Activated T-cell treated with anti-CD3 and anti-CD28 coated beads, Interleukin-2, amount 50 U/mL, for 1 hour (primary cell): ENCODE measurements at regions not wholly inside any gene's neighbourhood (a gene's known extent, or its start where the extent isn't known, plus 50 kb on each side); places are given as distances from the start of the nearest gene placed in this dataset.

Experiments used
- DNase-seq: peaks from one replicate; pipeline ENCODE4 v3.0.0-alpha.2; 2020

- no peak for DNase-seq
Measured at GRCh38 chr4:177117256-177117655, 192.4 kb upstream of the NEIL3 start.

DNA sequence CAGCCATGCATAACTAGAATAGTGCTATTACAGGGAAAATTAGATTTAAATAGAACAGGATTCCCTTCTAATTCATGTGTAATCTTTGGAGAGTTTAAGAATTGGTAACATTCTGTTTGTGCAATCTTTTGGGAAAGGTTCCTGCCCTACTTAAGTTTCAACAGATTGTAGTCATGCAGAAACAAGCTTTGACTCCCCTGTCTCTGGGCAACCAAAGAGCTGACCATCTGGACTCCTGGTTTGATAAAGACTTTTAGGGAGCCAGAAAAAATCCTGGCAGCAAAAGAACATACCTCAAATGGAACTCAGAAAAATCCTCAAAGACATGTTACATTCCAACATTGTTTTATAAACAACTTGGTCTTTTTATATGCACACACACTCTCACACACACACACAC is 191.1 kb upstream of the NEIL3 start:
- DNase-seq = no peak

DNA sequence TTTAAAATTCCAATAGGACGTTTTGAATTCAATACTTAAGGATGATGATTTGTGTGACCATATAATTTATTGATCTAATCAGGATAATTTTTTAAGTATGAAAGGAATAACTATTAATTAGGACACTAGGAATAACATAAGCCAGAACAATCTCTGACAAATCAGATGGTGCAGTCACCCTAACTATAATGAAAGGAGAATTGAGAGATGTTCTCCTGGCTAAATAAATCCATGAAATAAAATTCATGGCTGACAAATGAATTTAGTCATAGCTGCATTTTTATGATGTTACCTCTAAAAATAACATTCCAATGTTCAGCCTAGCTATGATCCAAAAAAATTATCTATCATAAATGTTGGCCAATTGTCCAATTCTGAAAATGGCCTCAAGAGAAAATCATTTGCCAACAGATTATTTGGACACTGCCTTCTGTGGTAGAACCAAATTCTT is 190.6 kb upstream of the NEIL3 start:
- DNase-seq = no peak

GRCh38 chr4:177119691-177120090 is 190.0 kb upstream of the NEIL3 start:
- DNase-seq = no peak

- no peak for DNase-seq
Measured at GRCh38 chr4:177123811-177124210, 185.9 kb upstream of the NEIL3 start.

DNA sequence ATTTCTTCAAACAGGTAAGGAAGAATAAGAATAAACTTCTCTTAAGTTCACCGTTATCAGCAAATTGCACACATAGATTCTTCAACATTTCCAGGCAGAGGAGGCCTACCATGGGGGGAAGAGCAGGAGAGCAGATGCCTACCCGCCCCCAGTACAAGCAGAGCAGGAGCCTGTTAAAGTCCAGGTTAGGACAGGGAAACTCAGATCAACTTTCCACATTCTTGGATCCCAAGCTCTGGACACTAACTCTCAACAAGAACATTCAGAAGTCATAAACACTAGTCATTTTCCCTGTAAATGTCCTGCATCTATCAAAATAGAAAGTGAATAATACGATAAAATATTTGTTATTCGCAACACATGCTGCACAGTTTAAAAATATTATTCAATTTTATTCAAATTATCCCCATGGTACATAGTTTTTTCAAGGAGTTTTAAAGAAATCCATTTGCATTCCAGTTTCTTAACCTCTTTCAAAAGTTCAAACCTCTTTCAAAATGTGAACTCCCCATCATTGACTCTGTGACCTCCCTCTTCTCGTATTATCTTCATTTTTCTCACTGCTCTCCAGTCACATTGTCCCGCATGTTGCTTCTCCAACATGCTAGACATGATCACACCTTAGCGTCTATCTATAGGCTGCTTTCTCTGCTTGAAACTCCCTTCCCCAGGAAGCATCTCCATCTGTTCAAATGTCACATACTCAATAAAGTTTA is 185.2 kb upstream of the NEIL3 start:
- DNase-seq = no peak

DNA sequence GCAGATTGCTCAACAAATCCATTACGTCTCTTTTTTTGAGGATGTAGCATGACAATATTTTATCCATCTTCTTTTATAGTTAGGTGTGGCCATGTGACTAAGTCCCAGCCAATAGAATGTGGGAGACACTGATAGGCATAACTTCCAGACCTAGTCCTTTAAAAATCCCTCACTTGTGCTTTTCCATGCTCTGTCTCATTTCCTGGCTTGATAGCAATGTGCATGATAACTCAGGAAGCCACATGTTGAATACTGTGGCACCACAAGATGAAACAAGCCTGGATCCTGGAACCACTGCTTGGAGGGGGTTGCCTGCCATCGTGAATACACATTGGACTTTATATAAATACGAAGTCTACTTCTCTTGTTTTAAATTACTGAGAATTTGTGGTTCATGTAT is 184.0 kb upstream of the NEIL3 start:
- no peak for DNase-seq

- no peak for DNase-seq
Measured at GRCh38 chr4:177127658-177128057, 182.0 kb upstream of the NEIL3 start.

- no peak for DNase-seq
Measured at GRCh38 chr4:177128306-177128705, 181.4 kb upstream of the NEIL3 start.

GRCh38 chr4:177131736-177132135 is 177.9 kb upstream of the NEIL3 start:
- DNase-seq = no peak

DNA sequence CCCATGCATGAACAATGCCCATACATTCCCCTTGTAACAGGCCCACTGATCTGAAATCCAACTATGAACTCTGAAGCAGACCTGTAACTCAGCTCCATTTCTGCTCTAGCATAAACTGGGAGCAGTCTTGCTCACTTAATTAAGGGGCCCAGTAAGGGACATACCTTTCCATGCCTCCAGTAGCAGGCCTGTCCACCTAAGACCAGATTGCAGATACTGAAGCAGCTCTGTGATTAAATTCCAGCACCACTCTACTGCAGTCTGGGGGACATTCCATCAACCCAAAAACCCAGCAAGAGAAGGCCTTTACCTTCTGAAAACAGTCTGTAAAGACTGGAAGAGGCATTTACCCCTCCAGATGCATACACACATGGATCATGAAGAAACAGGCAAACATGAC is 162.0 kb upstream of the NEIL3 start:
- DNase-seq = no peak

DNA sequence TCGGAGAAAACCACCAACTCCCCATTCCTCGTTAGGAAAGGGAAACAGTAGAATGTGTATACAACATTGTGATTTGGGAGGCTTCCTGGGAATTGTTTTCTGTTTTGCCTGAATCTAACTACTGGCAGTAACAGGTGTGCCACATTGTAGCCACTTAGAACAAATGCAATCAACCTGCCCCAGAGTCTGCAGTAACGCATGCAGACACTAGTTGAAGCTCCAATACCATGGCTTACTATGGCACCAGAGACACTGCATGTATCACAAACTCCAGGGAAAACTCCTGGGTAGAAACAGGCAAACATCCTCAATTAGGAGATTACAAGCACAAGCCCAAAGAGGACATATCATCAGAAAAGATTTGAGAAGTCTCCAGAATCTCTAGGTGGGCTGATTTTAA is 154.2 kb upstream of the NEIL3 start:
- DNase-seq = no peak

- DNase-seq = no peak
Measured at GRCh38 chr4:177159600-177159999, 150.1 kb upstream of the NEIL3 start.

DNA sequence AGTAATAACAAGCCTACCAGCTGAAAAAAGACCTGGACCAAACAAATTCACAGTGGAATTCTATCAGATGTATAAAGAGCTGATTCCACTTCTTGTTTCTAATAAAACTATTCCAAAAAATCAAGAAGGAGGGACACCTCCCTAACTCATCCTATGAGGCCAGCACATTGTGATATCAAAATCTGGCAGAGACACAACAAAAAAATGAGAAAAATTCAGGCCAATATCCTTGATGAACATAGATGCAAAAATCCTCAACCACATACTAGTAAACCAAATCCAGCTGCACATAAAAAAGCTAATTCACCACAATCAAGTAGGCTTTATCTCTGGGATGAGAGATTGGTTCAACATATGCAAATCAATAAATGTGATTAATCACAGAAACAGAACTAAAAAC is 147.9 kb upstream of the NEIL3 start:
- no peak for DNase-seq

GRCh38 chr4:177163532-177163931 is 146.1 kb upstream of the NEIL3 start:
- no peak for DNase-seq

GRCh38 chr4:177171588-177171987 is 138.1 kb upstream of the NEIL3 start:
- DNase-seq = no peak

GRCh38 chr4:177175473-177175872 is 134.2 kb upstream of the NEIL3 start:
- DNase-seq = no peak

- DNase-seq = no peak
Measured at GRCh38 chr4:177177541-177178081, 132.1 kb upstream of the NEIL3 start.

- DNase-seq = no peak
Measured at GRCh38 chr4:177178246-177178645, 131.4 kb upstream of the NEIL3 start.

DNA sequence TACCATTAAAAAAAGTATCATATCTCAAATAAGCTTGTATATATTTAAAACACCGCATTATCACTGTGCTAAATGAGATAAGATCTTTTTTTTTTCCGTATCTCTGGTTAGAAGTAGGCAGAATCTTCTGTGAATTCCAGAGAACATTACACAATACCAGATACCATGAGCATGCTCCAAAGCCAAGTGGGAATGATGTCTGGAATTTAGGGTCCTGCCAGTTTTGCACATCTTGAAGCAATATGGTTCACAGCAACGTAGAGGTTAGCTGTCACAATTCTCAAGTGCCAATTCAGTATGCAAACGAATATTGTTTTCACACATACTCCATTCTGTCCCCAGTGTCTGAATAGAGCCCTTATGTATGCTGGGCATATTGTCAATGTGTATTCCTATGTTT is 127.5 kb upstream of the NEIL3 start:
- DNase-seq = no peak

DNA sequence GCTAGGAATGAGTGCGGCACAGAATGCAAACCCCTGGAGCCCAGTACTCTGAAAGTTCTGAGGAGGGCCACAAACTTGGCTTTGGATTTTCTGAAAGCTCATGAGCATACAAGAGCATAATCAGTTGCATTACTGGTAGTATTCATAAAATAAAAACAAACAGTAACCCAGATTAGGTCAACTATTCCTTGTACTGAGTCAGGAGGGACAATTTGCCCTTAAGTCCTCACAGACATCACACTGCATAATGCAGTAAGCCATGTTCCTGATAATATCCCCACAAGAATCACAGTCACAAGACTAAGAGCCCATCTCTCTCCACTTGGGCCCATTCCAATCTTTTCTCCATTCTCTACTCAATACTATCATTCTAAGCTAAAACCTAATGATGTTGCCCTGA is 126.9 kb upstream of the NEIL3 start:
- DNase-seq = no peak

DNA sequence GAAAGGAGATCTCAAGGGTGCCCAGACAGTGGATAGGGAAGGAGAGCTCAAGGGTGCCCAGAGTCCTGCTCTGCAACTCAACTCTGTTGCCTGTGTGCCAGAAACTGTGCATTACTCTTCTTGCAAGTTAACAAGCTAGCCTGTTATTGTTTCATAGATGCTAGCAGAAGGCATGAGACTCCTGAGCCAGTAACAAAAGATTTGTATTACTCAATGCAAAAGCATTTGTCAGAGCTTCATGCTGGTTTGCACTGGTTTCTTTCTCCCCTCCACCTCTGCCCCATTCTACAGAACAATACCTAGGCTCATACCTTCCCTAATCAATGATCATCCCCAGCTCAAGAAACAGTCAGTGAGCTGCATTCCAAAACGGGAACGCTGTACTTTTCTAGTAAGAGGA is 124.5 kb upstream of the NEIL3 start:
- DNase-seq = no peak

DNA sequence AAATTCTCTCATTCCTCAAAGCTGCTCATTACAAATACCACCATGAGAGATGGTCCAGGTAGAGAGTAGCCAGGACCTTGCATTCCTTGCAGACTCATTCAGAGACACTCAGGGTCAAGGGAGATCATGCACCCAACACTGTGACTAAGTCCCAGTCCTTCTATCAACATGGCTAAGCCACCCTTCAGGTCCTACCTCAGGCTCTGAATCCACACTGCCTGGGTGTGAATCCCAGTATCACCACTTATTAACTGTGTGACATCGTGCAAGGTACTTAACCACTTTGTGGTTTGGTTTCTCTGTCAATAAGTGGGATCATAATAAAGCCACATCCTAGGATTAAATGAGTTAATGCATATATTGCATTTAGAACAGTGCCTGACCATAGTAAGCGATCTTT is 124.1 kb upstream of the NEIL3 start:
- no peak for DNase-seq

DNA sequence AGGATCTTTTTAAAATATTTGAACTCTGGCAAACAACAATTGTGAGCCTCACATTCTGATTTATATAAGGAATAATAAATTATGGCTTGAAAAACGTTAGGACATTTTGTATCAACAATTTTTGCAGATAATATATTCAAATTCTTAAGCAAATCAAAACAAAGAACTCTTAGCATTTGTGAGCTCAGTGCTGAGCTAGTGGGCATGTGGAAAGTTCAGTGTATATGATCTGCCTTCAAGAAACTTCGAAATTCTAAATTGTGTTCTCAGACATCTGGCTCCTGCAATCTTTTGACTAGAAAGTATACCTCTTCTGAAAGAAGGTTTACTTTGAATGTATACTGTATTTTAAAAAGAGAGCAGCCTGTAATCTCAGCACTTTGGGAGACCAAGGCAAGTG is 122.3 kb upstream of the NEIL3 start:
- DNase-seq = no peak

GRCh38 chr4:177190995-177191580 is 118.6 kb upstream of the NEIL3 start:
- DNase-seq = no peak
